ENCODE measurements at regions not wholly inside any gene's neighbourhood (a gene's known extent, or its start where the extent isn't known, plus 50 kb on each side); places are given as distances from the start of the nearest gene placed in this dataset.

GRCh38 chr5:23655674-23656073 lies 148.3 kb downstream of the PRDM9 start:
- Mint-ChIP-seq H3K4me1 (ENCODE audit: unreplicated experiment) (no peaks in the 10 kb centered on the region), H3K4me3 (no peak overlapping the region), H3K36me3 (no peaks in the 10 kb centered on the region), H3K9me3 (no peaks in the 10 kb centered on the region), H3K27me3 (no peaks in the 10 kb centered on the region), H3K27ac (no peak overlapping the region)
- no peak for DNase-seq (ENCODE audit: extremely low spot score, unreplicated experiment)
- no peak for TF ChIP-seq CTCF (conservative IDR thresholded peaks at IDR 0.05)

GRCh38 chr5:23675456-23675855 lies 168.0 kb downstream of the PRDM9 start:
- Mint-ChIP-seq H3K36me3 (no peaks in the 10 kb centered on the region), H3K27ac (no peak overlapping the region), H3K4me3 (no peak overlapping the region), H3K4me1 (ENCODE audit: unreplicated experiment) (no peaks in the 10 kb centered on the region), H3K27me3 (no peaks in the 10 kb centered on the region), H3K9me3 (no peaks in the 10 kb centered on the region)
- no peak for TF ChIP-seq CTCF (conservative IDR thresholded peaks at IDR 0.05)
- DNase-seq (ENCODE audit: extremely low spot score, unreplicated experiment): no peak

GRCh38 chr5:23677996-23678395 lies 170.6 kb downstream of the PRDM9 start:
- H3K27ac Mint-ChIP-seq: no peak overlapping the region
- no peaks in the 10 kb centered on the region for H3K27me3 Mint-ChIP-seq
- no peak for TF ChIP-seq CTCF (conservative IDR thresholded peaks at IDR 0.05)
- H3K36me3 Mint-ChIP-seq: no peaks in the 10 kb centered on the region
- H3K9me3 Mint-ChIP-seq: no peaks in the 10 kb centered on the region
- no peak for DNase-seq (ENCODE audit: extremely low spot score, unreplicated experiment)
- no peaks in the 10 kb centered on the region for H3K4me1 Mint-ChIP-seq (ENCODE audit: unreplicated experiment)
- H3K4me3 Mint-ChIP-seq: no peak overlapping the region

GRCh38 chr5:23684103-23684502 lies 176.7 kb downstream of the PRDM9 start:
- no peak overlapping the region for H3K4me3 Mint-ChIP-seq
- no peaks in the 10 kb centered on the region for H3K4me1 Mint-ChIP-seq (ENCODE audit: unreplicated experiment)
- H3K27ac Mint-ChIP-seq: no peak overlapping the region
- no peak for TF ChIP-seq CTCF (conservative IDR thresholded peaks at IDR 0.05)
- no peaks in the 10 kb centered on the region for H3K9me3 Mint-ChIP-seq
- no peak for DNase-seq (ENCODE audit: extremely low spot score, unreplicated experiment)
- no peaks in the 10 kb centered on the region for H3K36me3 Mint-ChIP-seq
- H3K27me3 Mint-ChIP-seq: no peaks in the 10 kb centered on the region

GRCh38 chr5:23703940-23704855 lies 196.8 kb downstream of the PRDM9 start:
- no peaks in the 10 kb centered on the region for H3K9me3 Mint-ChIP-seq
- no peaks in the 10 kb centered on the region for H3K36me3 Mint-ChIP-seq
- H3K27me3 Mint-ChIP-seq: no peaks in the 10 kb centered on the region
- no peak overlapping the region for H3K27ac Mint-ChIP-seq
- H3K4me3 Mint-ChIP-seq: no peak overlapping the region
- TF ChIP-seq CTCF (conservative IDR thresholded peaks at IDR 0.05): no peak
- no peaks in the 10 kb centered on the region for H3K4me1 Mint-ChIP-seq (ENCODE audit: unreplicated experiment)
- no peak for DNase-seq (ENCODE audit: extremely low spot score, unreplicated experiment)

Measured in type B pancreatic cell (in vitro differentiated cells).